GM12864 (cell line): ENCODE measurements at regions not wholly inside any gene's neighbourhood (a gene's known extent, or its start where the extent isn't known, plus 50 kb on each side); places are given as distances from the start of the nearest gene placed in this dataset.

Experiments
- DNase-seq: peaks from one replicate; pipeline ENCODE4 v3.0.0-alpha.2; 2011; ENCODE audit warnings: low read depth
- H3K4me3 ChIP-seq: 2 replicates; pipeline ENCODE4 v1.5.1; 2011; ENCODE audit warnings: mild to moderate bottlenecking, low read depth, low read length, control low read depth
- TF ChIP-seq, protein P1 (sequence below): IDR thresholded peaks from 2 replicates; pipeline ENCODE4 v1.5.1; 2011; ENCODE audit warnings: low read depth, mild to moderate bottlenecking, moderate library complexity, low read length, control low read depth, inconsistent platforms; ENCODE audit errors: missing control alignments

GRCh38 chrX:34576864-34577263, 80.2 kb downstream of the TMEM47 start:
- TF ChIP-seq, protein P1, sequence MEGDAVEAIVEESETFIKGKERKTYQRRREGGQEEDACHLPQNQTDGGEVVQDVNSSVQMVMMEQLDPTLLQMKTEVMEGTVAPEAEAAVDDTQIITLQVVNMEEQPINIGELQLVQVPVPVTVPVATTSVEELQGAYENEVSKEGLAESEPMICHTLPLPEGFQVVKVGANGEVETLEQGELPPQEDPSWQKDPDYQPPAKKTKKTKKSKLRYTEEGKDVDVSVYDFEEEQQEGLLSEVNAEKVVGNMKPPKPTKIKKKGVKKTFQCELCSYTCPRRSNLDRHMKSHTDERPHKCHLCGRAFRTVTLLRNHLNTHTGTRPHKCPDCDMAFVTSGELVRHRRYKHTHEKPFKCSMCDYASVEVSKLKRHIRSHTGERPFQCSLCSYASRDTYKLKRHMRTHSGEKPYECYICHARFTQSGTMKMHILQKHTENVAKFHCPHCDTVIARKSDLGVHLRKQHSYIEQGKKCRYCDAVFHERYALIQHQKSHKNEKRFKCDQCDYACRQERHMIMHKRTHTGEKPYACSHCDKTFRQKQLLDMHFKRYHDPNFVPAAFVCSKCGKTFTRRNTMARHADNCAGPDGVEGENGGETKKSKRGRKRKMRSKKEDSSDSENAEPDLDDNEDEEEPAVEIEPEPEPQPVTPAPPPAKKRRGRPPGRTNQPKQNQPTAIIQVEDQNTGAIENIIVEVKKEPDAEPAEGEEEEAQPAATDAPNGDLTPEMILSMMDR, result no peak
- H3K4me3 ChIP-seq, result no peak overlapping the region
- DNase-seq, result no peak

DNA sequence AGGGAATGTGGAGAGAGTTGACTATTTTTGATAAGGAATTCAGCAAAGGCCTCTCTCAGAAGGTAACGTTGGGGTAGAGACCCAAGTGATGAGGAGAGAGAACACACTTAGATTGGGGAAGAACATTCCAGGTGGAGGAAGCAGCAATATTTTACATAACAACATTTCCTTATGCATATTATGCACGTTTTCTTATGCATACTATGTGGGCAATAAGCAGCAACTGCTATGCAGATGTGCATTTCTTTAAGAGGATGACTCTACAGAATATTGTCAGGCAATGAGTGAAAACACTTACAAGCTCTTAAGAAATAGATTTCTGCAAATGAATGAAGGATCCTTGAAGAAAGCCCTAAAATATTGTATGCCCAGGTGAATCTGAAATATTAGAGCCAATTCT, 91.1 kb downstream of the TMEM47 start:
- H3K4me3 ChIP-seq, result no peak overlapping the region
- DNase-seq, result no peak
- TF ChIP-seq, protein P1, result no peak

DNA sequence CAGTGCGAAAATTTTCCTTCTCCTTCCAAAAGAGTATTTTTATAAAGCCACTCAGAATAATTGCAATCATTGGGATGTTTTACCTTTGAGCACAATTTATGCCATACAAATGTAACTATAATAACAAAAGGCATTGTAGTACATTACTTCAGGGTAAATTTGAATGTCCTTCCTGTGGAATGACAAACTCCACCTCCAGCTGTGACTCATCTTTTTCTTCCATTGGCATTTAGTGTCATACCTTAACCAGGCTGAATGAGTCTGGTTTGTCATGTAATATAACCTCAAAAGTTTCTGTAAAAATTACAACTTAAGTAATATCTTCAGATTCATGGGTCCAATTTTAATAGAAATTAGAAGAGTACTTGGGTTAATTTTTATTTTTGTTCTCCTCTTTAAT, 93.3 kb downstream of the TMEM47 start:
- H3K4me3 ChIP-seq, result no peak overlapping the region
- TF ChIP-seq, protein P1, result no peak
- DNase-seq, result no peak

DNA sequence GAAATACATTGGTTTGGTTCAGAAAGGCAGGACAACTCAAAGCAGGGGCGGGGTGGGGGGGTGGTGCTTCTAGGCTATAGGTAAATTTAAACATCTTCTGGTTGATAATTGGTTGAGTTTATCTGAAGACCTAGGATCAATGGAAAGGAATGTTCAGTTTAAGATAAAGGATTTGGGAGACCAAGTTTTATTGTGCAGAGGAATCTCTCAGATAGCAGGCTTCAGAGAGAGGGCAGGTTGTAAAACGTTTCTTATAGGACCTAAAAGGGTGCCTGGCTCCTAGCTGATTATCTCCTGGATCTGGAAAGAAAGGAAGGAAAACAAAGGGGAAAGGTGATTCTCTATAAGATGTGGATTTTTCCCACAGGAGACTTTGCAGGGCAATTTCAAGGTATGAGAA, 94.0 kb downstream of the TMEM47 start:
- H3K4me3 ChIP-seq, result no peak overlapping the region
- DNase-seq, result no peak
- TF ChIP-seq, protein P1, result no peak

DNA sequence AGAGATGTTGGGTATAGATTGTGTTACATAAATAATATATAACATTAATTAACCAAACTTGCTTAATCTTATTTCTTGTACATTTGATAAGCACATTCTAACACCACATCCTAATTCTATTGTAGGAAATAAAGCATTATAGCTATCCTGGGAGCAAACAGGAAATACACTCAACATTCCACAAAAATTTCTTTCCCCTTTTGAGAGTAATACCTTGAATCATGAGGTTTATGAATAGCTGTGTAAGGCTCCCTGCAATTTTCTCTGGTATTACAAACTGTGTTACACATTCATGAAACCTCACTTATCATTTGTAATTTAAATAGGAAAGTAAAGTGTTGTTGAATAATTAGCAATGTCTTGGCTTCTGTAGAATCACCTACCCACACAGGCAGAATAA, 95.1 kb downstream of the TMEM47 start:
- H3K4me3 ChIP-seq, result no peak overlapping the region
- TF ChIP-seq, protein P1, result no peak
- DNase-seq, result no peak

DNA sequence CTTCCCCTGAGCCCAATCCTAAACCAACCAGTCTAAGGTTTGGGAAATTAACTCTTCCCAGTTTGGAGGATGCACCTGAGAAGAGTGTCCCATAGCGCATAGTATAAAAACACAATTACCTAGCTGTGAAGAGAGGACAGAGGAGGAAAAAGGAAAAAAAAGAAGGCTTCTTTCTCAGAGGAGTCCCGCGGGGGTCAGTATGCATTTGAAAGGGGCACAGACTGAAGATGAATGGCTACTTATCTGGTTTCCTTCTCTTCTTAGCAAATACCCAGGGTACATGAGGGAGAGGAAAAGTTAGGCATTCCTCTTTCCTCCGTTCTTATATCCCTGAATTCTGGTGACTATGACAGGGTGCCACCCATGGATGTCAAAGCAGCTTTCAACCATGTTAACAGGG, 96.9 kb downstream of the TMEM47 start:
- DNase-seq, result no peak
- no peak overlapping the region for H3K4me3 ChIP-seq
- TF ChIP-seq, protein P1, result no peak

DNA sequence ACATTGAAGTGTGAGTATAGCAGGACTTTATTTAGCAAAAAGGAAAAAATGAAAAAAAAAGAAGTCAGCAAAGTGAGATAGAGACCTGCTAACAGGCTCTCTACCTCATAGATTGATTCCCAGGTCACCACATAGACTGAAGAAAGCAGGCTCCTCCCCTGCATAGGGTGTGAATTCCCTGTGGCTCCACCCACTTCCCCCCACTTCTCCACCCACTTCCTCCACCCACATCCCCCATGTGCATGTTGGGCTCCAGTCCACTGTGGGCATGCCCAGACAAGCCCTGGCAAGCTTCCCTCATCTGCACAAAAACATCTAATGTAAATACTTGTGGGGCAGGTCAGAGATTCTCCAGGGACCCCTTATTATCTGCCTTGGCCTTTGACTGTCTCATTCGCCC, 97.8 kb downstream of the TMEM47 start:
- H3K4me3 ChIP-seq, result no peak overlapping the region
- DNase-seq, result no peak
- TF ChIP-seq, protein P1, result no peak
